RPMI8226 (cell line): ENCODE measurements at regions not wholly inside any gene's neighbourhood (a gene's known extent, or its start where the extent isn't known, plus 50 kb on each side); places are given as distances from the start of the nearest gene placed in this dataset.
"Not testable (repeated sequence)": the region's sequence is repeated elsewhere in the genome, so short reads cannot be mapped to it uniquely, and the experiment has no call there.

Source experiments
- DNase-seq: peaks from one replicate; pipeline ENCODE4 v3.0.0-alpha.2; 2015

DNA sequence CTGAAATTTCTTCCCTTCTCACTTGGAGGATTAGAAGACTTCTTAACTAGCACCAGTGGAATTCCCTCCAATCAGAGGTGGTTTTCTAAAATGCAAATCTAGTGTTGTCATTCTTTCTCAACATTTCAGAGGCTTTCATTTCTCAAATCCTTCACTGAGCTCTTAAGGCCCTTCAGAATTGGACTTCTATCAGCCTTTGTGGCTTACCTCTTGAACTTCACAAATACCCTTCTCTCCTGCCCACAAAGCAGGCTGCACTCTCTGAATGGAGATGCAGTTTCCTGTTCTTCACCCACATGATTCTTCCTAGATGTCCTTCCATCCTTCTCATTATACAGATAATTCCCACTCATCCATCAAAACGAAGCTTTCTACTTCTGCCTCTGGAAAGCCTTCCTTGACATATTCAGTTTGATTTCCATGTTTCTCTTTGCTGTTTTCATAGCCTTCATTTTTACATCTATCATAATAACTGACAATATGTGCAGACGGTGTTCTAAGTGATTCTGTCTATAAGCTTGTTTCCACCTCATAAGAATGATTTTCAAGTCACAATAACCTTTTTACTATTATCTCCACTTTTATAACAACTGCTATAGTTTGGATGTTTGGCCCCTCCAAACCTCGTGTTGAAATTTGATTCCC lies 123.1 kb upstream of the GPR12 start:
- DNase-seq, result no peak

DNA sequence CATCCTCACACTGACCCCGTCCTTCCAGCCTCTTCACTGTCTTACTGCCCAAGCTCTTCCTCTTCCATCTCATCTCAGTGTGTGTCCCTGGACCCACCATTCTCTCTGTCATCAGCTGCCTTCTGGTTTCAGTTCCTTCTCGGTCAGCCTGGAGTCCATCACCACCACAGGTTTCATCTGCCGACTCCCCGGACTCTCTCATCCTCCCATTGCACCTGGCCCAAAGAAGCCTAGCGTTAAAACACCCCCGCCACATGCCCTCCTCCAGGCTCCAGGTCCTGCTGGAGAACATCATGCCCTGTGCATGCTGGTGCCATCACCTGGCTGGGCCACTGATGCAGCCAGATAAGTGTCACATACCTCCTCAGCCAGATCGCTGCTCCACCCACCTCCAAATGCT lies 122.1 kb upstream of the GPR12 start:
- peak; percentile 55 for DNase-seq

DNA sequence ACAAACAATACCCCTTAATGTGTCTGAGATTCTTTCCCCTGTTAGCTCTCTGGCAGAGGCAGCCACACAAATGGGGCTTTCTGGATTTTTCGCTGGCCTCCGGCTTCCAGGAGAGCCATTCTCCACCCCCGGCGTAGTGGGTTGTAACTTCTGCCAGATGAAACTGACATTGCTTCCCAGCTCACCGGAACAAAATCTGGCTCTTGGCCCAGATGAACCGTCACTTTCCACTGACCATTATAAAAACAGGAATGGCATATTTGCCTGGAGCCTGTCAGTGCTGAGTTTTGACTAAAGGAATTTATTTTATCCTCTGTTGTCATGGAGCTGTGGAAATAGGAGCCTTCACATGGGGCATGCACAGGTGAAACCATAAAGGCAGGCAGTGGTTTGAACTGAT lies 120.6 kb upstream of the GPR12 start:
- DNase-seq, result no peak

DNA sequence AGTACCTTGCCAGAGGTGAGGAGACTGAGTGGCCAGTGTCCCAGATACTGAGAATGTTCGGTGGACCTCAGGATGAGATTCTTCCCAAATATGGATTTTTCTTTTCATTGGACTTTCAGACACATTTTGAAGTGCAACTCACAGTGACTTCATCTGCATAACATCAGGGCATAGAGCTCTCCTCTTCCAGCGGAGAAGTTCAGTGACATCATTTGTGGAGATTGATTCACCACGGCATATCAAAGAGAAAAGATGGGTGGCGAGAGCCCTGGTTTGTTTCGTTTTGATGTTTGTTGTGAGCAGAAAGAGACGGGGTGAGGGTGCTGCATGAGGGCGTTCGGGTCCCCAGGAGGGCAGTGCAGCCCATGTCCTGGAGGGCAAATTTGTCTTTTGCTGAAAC lies 120.1 kb upstream of the GPR12 start:
- DNase-seq, result no peak

DNA sequence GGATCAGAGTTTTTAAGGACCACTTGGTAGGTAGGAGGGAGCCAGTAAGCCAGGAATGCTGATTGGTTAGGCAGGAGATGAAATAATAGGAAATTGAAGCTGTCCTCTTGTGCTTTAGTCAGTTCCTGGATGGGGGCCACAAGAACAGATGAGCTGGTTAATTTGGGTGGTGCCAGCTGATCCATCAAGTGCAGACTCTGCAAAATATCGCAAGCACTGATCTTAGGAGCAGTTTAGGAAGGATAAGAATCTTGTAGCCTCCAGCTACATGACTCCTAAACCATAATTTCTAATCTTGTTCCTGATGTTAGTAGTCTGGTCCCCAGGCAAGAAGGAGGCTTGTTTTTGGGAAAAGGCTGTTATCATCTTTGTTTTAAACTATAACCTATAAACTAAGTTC lies 117.9 kb upstream of the GPR12 start:
- DNase-seq, result no peak

DNA sequence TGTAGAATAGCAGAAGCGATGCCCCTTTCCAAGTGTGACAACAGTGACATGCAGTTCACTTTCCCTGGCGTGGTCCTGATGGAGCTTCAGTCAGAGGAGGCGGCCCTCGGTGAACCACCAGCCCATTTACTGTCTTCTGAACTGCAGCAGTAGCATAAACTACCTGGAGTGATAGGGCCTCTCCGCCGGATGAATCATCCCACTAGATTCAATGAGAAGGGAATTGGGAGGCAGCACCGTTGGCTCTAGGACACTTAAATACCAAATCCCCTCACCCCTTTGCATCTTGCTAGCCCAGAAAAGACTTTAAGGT lies 112.8 kb upstream of the GPR12 start:
- no peak for DNase-seq

DNA sequence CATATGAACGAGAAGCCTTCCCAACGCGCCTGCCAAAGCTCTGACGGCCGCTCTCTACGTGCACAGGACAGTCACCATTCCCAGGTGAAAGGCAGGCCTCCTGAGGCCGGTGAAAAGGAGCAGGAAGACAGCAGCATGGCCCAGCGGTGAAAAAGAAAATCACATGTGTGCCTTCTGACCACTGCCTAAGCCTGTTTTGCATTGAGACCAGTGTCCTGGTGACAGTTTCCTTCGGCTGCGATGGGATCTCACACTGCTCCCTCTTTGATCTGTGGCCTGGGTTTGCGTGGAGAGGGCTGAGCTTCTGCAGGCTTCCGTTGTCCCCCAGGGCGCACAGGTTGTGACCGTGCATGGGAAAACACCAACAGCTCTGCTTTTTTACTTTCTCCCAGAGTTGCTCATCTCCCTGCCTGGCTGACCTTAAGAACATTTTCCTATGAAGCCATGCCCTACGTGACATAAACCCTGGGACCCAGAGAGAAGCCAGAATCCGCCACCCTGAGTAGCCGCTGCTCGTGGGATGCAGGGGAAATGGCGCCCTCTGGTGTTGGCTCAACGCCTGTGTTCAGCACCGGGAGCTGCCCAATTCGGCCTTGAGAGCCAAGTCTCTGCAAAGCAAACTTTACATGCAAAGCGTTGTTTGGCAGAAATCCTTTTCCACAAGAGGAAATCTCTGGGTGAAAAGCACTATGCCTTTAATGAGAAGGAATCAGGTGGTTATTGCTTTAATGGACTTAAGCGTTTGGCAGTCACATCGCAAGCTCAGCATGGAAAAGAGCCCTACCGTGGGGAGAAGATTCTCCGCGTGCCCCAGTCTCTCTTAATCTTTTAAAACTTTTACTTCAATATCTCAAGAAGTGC lies 112.2 kb upstream of the GPR12 start:
- peak; percentile 62 for DNase-seq

DNA sequence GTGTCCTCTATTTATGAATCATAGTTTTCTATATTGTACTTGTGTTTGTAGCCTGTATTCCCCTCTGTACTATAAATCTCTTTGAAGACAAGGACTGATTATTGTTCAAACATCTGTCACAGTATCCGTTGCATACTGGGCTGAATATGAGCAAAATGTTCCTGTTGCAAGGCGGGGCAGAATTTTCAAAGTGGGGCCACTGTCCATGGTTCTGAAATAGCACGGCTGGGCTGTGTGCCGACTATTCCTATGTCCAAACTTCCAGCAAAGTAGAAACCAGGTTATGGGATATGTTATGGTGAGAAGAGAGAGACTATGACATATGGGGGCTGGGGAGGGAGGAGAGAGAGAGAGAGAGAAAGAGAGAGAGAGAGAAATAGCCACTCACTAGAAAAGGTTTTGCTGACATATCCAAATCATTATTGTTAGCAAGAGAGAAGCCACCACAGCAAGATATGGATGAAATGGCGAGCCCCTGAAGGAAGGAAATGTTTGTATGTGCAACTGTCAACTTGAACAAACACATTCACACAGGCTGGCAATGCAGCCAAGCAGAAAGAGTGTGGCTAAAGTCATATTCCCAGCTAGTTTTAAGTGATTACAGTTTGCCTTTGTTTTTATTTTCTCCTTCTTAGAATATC lies 107.0 kb upstream of the GPR12 start:
- DNase-seq, result peak; percentile 5

DNA sequence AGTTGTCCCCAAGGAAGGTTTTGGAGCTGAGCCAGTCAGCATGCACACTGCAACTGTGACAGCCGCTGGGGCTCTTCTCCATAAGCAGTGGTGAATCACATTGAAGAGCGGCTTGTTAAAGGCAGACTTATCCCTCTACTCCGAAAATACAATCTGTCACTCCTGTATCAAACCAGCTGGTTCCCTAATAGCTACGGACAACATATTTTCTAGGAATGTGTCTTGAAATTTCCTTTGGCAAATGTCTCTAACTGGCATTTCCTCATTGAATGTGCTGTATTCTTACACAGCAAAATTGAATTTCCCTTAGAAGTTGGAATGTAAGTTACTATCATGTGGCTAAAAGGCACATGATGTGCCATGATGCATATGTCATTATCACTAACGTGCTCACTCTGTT lies 104.0 kb upstream of the GPR12 start:
- no peak for DNase-seq

DNA sequence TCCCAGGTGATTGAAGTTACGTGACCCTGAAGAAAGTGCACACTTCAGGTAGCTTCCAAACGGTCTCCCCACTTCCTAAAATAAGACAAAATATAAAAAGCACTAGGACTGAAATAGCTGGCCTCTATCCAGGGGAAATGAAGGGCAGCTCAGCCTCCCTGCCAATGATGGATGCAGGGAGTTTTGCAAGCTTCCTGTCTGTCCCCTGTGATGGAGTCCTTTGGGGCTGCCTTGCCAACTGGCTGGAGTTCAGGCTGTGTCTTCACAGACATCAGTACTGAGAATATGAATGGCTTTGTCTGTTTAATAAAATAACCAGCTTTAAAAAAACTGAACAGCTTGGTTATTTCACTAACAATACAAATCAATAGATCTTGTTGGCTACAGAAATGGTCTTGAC lies 101.4 kb upstream of the GPR12 start:
- DNase-seq, result no peak

DNA sequence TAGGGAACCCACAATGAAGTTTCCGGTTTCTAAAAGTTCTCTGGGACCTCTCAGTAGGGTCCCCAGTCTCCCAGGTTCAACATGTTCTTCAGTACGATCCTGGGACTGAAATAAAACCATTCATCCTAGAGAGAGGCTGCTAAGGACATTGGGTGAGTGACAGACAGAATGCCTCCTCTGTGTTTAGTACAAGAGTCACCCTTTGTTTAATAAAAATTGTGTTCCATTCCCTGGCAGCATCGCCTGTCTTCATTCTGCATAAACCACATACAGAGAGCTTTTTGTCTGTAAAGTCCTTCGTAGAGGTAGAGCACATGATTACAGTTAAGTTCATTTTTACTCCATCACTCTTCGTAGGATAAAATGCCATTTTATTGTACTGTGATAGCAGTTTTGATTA lies 95.3 kb upstream of the GPR12 start:
- no peak for DNase-seq

DNA sequence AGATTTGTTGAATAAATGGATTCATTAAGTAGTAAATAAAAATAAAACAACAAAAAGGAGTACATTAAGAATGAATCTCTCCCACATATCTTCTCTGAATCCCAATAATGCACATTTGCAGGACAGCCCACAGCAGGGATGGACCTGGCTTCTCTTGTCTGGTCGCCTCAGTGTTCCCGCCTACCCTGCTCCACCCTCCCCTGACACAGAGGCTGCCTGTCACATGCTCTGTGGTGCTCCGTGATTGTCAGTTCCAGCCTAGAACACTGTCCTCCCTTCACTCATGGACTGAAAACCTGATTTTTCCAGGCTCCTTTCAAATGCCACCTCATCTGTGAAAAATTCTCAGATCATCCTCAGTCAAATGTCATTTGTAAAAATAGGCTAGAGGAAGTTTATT lies 94.5 kb upstream of the GPR12 start:
- DNase-seq, result no peak

DNA sequence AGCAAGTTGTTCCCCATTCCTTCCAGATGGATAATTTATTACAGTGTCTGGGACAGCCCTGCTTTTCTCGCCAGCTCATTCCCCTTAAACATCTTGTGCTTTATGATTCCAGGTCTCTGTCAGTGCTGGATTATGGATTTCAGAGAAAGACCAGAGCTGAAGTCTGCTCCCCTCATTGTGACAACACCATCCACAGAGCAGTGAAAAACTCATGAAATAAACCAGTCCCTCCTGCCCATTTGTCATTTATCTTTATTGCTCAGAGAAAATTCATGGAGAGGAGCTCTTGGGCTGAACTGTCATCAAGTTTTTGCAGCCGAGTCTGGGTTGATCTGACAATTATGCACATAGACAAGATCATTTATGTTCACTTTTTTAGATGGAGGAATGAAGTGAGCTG lies 92.7 kb upstream of the GPR12 start:
- no peak for DNase-seq

DNA sequence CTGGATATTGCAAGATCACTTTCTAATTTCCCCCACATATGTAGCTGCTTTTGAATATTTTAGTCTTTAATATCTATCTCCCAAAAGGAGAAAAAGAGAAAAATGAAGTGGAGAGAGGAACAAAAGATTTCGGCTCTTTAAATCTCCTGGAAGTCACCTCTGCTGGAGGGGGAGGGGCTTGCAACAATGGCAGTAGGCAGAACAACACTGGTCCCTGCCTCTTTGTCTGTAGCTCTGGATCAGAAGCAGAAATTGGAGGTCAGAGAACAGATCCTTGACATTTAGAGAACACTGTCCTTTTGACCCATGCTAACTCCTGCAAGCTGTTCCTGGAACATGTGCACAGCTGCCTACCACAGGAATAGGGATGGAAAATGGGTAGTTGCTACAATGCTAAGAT lies 86.7 kb upstream of the GPR12 start:
- no peak for DNase-seq

DNA sequence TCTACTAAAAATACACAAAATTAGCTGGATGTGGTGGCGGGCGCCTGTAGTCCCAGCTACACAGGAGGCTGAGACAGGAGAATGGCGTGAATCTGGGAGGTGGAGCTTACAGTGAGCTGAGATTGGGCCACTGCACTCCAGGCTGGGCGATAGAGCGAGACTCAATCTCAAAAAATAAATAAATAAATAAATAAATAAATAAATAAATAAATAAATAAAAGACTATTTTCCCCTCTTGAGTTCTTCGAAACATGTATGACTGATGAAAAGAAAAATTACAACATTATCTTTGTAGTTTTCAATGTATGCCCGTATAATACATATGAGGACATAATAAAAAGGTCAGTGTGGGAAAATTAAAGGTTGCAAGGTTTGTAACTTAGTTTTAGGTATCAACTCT lies 84.5 kb upstream of the GPR12 start:
- not testable (repeated sequence) for DNase-seq

DNA sequence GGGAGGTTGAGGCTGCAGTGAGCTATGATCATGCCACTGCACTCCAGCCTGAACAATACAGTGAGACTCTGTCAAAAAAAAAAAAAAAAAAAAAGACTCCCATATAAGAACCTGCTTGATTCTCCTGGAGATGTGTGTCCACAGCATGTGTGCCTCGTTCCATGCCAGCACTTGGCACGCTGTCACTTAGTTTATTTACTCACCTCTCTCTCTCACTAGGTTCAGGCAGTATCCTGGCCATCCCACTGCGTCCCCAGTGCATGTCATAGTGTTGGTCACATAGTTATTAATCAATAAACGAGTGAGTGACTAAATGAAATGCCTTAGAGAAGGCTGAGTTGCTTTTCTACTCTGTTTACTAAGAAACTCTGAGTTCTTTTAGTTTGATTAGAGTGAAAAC lies 79.1 kb upstream of the GPR12 start:
- DNase-seq, result no peak

DNA sequence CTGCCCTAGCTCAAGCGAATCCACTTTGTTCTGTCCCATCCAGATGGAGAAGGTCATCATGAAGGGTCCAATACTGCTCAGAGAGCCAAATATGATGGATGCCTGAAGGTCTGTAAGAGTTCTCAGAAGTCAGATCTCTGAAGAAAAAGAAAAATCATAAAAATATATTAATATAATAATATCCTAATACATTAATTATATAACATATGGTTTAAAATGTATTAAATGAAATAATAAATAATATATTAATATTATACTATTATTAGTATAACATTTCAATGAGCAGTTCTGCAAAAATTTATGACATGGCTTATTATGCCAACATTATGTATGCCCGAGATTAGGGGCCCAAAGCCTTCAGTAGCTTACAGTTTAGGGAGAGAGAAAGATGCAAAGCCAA lies 78.2 kb upstream of the GPR12 start:
- no peak for DNase-seq

DNA sequence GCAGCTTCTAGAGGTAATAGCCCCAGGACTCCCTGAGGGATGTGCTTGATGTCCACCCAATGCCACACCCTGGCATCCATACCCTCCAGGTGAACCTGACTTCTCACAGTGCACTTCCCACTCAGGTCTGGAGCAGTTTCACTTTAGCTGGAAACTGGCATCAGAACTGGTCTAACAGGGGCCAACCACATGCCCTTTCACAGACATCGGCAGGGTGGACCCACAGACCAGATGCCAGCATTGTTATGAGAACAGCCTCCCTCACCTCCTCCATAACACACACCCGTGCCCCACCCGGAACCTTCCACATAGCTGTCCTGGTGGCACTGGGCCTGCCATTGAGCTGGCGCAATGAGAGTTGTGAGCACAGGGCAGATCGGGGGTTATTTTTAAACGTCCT lies 77.4 kb upstream of the GPR12 start:
- DNase-seq, result no peak

DNA sequence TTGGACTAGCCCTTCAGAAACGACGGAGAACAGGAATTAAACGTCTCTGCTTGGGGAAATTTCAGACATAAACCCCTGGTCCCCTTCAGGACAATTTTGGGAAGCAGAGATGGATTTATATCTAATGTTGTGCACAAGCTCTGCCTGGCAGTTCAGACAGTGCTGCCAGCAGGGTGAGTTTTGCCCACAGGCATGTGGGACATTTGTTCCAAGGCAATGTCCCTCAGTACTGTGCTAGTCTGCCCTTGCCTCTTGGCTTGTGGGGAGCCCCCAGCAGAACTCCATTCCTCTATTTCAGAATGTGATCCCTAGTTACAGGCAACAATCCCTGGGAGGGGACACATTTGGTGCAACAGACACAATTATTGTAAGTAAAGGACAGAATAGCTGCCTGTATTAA lies 76.5 kb upstream of the GPR12 start:
- DNase-seq, result no peak

DNA sequence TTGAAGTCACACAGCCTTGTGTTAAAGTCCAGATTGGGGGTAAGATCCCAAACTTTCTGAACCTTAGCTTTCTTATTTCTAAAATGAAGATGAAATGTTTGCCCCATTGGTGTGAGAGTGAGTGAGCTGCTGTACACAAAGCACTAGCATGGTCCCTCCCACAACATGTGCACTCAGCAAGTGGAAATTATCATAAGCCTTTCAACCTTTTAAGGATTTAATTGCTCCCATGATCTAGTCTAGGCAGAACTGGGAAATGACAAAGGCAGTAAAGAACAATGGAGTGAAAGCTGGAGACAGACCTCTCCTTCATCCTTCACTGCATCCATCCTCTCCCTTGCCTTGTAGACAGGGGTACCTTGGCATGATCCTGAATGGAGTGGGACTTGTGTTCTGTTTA lies 76.0 kb upstream of the GPR12 start:
- DNase-seq, result no peak

DNA sequence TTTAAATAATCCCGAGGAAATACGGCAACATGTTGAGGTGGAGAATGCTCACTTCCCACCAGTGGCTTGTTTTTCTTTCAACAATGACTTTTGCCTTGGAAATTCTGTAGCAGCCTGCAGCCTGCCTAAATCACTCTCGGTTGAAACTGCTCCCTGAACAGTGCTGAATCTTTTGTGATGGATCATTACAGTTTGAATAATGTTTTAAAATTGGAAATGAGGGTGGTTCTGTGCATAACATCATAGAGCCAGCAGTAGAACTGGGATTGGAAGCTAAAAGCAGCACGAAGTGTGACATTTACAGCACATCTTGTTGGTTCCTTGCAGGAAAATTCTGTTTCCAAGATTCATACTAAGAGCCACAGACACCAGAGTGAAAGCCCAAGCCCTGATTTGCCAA lies 74.1 kb upstream of the GPR12 start:
- no peak for DNase-seq

DNA sequence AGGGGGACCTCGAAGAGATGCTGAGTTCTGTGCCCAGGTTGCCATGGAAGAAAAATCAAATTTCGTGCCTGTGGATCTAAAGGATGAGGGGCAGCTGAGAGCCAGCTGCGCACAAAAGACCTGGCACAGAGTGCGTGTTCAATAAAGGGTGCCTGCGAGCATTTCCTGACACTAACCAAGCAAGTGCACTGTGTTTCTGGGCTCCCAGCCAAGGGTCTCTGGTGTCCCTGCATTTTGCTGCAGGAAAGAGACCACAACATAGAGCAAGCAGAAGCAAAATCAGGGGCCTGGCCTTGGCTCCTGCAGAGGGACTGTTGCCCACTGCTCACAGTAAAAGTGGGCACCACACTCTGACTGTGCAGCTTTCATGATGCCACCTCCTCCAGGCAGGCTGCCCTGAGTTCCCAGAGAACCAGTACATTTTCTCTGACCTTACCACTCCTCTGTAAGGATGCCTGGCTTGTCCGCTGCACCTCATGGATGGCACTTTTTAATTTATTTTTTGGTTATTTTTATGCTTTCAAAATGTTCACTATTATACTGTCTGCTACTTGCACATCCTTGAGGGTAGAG lies 70.8 kb upstream of the GPR12 start:
- peak; percentile 14 for DNase-seq

DNA sequence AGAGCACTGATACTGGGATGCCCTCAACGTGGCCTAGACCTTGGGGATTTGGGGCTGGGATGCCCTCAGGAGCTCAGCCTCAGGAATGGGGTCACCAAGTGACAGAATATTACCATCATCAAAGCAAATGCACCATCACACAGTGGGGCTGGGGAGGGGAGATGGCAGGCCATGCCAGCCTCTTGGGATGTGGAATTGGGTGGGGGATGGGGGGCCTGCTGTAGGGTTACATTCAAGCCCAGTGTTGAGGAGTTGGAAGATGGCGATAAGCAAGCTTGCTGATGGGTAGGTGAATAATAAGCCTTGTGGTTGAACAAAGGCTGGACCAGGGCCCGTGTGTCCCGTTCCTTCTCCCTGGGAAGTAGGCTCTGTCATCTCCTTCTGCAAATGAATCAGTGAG lies 69.1 kb upstream of the GPR12 start:
- DNase-seq, result no peak

DNA sequence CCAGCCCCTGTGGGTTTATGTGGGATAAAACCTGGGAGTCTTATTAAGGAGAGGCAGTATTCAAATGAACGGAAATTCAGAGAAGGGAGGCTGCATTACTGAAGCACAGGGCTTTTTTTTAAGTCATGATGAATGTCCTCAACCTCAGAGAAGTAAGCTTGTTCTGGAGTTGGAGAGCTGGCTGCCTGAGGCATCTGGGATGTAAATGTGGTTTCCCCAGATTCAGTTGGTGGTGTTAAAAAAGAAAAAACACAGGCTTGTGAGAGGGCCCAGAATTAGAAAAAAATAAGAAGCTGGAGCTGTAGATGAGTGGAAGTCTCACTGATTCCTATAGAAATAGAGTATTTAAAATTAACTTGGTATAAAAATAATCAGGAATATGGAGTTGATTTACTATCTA lies 64.0 kb upstream of the GPR12 start:
- no peak for DNase-seq
